ENCODE measurements at regions not wholly inside any gene's neighbourhood (a gene's known extent, or its start where the extent isn't known, plus 50 kb on each side); places are given as distances from the start of the nearest gene placed in this dataset.

GRCh38 chr4:38366456-38366855, 297.5 kb upstream of the KLF3 start (continued):
- TF ChIP-seq CHD7 (IDR thresholded peaks at IDR 0.05; ENCODE audit: low read depth, low read length): no peak
- no peak for TF ChIP-seq ZNF551 (CRISPR knock-in tag; IDR thresholded peaks at IDR 0.05)
- no peak for TF ChIP-seq ILK (tag; IDR thresholded peaks at IDR 0.05; ENCODE audit: borderline replicate concordance, low read depth)
- no peak for TF ChIP-seq HNRNPUL1 (IDR thresholded peaks at IDR 0.05; ENCODE audit: low read length)
- TF ChIP-seq, protein P1, sequence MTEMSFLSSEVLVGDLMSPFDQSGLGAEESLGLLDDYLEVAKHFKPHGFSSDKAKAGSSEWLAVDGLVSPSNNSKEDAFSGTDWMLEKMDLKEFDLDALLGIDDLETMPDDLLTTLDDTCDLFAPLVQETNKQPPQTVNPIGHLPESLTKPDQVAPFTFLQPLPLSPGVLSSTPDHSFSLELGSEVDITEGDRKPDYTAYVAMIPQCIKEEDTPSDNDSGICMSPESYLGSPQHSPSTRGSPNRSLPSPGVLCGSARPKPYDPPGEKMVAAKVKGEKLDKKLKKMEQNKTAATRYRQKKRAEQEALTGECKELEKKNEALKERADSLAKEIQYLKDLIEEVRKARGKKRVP (CRISPR knock-in tag; IDR thresholded peaks at IDR 0.05): no peak
- TF ChIP-seq ZNF707 (CRISPR knock-in tag; conservative IDR thresholded peaks at IDR 0.05): no peak
- no peak for TF ChIP-seq RBM22 (IDR thresholded peaks at IDR 0.05; ENCODE audit: low read depth, low read length, poor library complexity, severe bottlenecking)
- no peak for TF ChIP-seq PRMT5 (CRISPR knock-in tag; IDR thresholded peaks at IDR 0.05)
- TF ChIP-seq MEF2D (tag; conservative IDR thresholded peaks at IDR 0.05; ENCODE audit: low read depth): no peak

All from K562 (cell line).